ENCODE measurements at regions not wholly inside any gene's neighbourhood (a gene's known extent, or its start where the extent isn't known, plus 50 kb on each side); places are given as distances from the start of the nearest gene placed in this dataset.

DNA sequence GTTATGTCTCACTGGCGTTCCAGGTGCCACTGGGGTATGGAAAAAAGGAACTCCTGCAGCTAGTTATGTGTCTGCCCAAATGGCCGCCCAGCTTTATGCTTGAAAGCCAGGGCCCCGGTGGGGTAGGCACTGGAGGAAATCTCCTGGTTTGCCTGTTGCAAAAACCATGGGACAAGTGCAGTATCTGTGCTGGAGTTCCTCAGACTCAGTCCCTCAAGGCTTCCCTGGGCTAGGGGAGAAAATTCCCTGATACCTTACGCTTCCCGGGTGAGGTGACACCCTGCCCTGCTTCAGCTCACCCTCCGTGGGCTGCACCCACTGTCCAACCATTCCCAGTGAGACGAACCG is 90.3 kb upstream of the CDK6 start:
- TF ChIP-seq, protein P1, sequence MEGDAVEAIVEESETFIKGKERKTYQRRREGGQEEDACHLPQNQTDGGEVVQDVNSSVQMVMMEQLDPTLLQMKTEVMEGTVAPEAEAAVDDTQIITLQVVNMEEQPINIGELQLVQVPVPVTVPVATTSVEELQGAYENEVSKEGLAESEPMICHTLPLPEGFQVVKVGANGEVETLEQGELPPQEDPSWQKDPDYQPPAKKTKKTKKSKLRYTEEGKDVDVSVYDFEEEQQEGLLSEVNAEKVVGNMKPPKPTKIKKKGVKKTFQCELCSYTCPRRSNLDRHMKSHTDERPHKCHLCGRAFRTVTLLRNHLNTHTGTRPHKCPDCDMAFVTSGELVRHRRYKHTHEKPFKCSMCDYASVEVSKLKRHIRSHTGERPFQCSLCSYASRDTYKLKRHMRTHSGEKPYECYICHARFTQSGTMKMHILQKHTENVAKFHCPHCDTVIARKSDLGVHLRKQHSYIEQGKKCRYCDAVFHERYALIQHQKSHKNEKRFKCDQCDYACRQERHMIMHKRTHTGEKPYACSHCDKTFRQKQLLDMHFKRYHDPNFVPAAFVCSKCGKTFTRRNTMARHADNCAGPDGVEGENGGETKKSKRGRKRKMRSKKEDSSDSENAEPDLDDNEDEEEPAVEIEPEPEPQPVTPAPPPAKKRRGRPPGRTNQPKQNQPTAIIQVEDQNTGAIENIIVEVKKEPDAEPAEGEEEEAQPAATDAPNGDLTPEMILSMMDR (IDR thresholded peaks at IDR 0.05; ENCODE audit: control extremely low read depth, extremely low read depth, low read depth, missing control alignments): no peak
- DNase-seq (ENCODE audit: extremely low spot score): no peak
- CTCF ChIA-PET: interaction anchor here (1.0 to 1.6 kb wide), 4 partner anchors 8 to 111 kb away, joined by 3 to 4 read pairs (median 3); no protein-coding TSS in a partner anchor
- POLR2A ChIA-PET: no interaction called here

DNA sequence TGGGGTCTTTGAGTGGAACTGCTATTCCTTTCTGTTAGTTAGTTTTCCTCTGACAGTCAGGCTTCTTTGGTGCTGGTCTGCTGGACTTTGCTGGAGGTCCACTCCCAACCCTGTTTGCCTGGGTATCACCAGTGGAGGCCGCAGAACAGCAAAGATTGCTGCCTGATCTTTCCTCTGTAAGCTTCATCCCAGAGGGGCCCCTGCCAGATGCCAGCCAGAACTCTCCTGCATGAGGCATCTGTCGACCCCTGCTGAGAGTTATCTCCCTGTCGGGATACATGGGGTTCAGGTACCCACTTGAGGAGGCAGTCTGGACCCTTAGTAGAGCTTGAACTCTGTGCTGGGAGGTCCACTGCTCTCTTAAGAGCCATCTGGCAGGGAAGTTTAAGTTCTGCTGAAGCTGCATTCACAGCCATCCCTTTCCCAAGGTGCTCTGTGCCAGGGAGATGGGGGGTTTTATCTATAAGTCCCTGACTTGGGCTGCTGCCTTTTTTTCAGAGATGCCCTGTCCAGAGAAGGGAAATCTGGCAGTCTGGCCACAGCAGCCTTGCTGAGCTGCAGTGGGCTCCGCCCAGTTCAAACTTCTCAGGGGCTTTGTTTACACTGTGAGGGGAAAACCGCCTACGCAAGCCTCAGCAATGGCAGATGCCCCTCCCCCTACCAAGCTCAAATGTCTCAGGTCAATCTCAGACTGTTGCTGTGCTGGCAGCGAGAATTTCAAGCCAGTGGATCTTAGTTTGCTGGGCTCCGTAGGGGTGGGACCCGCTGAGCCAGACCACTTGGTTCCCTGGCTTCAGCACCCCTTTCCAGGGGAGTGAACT is 89.7 kb upstream of the CDK6 start:
- POLR2A ChIA-PET: no interaction called here
- CTCF ChIA-PET: interaction anchor here (1.0 to 1.6 kb wide), 3 partner anchors 10 to 112 kb away, joined by 3 to 4 read pairs (median 3); no protein-coding TSS in a partner anchor
- DNase-seq (ENCODE audit: extremely low spot score): no peak
- TF ChIP-seq, protein P1 (IDR thresholded peaks at IDR 0.05; ENCODE audit: control extremely low read depth, extremely low read depth, low read depth, missing control alignments): no peak

DNA sequence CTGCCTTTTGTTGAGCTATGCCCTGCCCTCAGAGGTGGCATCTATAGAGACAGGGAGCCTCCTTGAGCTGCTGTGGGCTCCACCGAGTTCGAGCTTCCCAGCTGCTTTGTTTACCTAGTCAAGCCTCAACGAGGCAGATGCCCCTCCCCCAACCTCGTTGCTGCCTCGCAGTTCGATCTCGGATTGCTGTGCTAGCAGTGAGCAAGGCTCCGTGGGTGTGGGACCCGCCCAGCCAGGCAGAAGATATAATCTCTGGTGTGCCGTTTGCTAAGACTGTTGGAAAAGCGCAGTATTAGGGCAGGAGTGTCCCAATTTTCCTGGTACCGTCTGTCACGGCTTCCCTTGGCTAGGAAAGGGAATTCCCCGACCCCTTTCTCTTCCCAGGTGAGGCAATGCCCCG is 88.4 kb upstream of the CDK6 start:
- ChIA-PET CTCF (interaction anchor here (1.4 to 1.6 kb wide), 2 partner anchors 14 to 27 kb away, joined by 4 read pairs; no protein-coding TSS in a partner anchor), POLR2A (no interaction called here)
- TF ChIP-seq, protein P1 (IDR thresholded peaks at IDR 0.05; ENCODE audit: control extremely low read depth, extremely low read depth, low read depth, missing control alignments): no peak
- no peak for DNase-seq (ENCODE audit: extremely low spot score)

DNA sequence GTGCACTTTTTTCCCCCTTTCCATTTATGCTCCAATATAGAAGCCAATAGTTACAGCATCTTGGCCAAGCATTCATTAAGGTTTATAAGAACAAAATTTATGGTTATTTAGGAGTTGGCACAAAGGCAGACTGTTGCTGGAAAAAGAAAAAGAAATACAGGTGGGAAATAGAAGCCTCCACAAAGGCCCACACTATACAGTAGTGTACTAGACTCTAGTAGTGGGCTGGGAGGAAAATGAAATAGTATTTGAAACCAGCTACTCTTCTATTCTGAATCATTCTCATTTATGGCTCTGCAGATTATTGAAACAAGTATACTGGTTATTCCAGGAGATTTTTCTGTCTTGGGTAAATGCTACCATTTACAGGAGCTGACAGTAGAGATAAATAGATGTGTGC is 80.9 kb upstream of the CDK6 start:
- ChIA-PET CTCF (no interaction called here), POLR2A (no interaction called here)
- TF ChIP-seq, protein P1 (IDR thresholded peaks at IDR 0.05; ENCODE audit: control extremely low read depth, extremely low read depth, low read depth, missing control alignments): no peak
- no peak for DNase-seq (ENCODE audit: extremely low spot score)

DNA sequence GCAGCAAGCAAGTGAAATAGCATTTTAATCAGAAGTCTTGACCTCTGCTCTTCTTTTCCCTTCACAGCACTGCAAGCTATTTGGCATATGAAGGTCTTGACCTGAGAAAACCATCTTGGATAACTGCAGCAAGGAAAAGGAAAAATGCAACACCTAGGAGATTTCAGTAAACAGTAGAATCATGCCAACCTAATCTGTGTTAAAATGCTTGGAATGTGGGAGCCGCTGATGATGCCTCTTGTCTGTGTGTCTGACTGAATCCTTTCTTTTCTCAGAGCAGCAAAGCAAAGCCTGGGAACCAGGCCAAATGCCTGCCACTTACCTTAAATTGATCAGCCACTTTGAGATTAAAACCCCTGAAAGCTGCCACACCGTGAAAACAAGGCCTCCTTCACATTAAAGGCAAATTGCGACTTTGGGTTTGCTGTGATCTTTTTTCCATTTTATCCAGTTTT is 80.4 kb upstream of the CDK6 start:
- TF ChIP-seq, protein P1 (IDR thresholded peaks at IDR 0.05; ENCODE audit: control extremely low read depth, extremely low read depth, low read depth, missing control alignments): no peak
- ChIA-PET CTCF (no interaction called here), POLR2A (no interaction called here)
- DNase-seq (ENCODE audit: extremely low spot score): no peak

DNA sequence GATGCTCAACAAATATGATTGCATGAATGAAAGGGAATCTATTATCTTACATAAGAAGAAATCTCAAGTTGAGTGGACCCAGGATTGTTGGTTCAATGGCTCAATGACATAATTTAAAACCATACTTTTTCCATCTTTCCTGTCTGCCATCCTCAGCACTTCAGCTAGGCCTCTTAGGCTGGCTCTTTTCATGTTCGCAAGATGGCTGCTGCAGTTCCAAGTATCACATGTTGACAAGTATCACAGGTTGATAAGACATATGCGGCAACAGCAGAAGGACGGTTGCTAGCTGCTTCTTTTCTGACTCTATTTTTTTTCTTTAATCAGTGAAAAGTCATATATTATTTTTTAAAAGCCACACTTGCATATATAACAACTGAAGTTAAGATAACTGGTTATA is 79.0 kb upstream of the CDK6 start:
- TF ChIP-seq, protein P1 (IDR thresholded peaks at IDR 0.05; ENCODE audit: control extremely low read depth, extremely low read depth, low read depth, missing control alignments): no peak
- no peak for DNase-seq (ENCODE audit: extremely low spot score)
- CTCF ChIA-PET: interaction anchor here (0.7 to 1.7 kb wide), 5 partner anchors 10 to 41 kb away, joined by 3 to 4 read pairs (median 3); no protein-coding TSS in a partner anchor
- POLR2A ChIA-PET: no interaction called here
